A549 (cell line): ENCODE measurements at regions not wholly inside any gene's neighbourhood (a gene's known extent, or its start where the extent isn't known, plus 50 kb on each side); places are given as distances from the start of the nearest gene placed in this dataset.
A peak's percentile ranks its signal among the peaks of the same experiment; 100 is the strongest.

Source experiments
- ATAC-seq, 2 experiments: fragments of 200-7000 bp in 1 of 2; fragments of >200 bp in 1 of 2; cut with Nextera tagmentation in 1 of 2; cut with Tn5 transposase in 1 of 2; 3 replicates each; pipeline versions ENCODE4 v1.8.0 to v1.9.1; 2018 to 2020; ENCODE audit warnings: mild to moderate bottlenecking in 1 of 2, moderate library complexity in 1 of 2
- CTCF ChIA-PET: fragments of 300-600 bp; sonication (Branson Sonifier 250); formaldehyde crosslinking; extraction: SDS; loops from one replicate; lab custom pipeline; 2021; ENCODE audit warnings: antibody characterized with exemption, inconsistent platforms; lab: Yijun Ruan, JAX
- POLR2A ChIA-PET: fragments of 350-600 bp; formaldehyde crosslinking; extraction: SDS; loops from one replicate; lab custom pipeline; 2021; ENCODE audit warnings: antibody characterized with exemption, inconsistent platforms; lab: Yijun Ruan, JAX
- DNase-seq, 2 experiments: peaks; one replicate each; pipeline versions ENCODE4 v3.0.0 to v3.0.0-alpha.2; 2011 to 2016; ENCODE audit warnings: low read depth in 1 of 2, low spot score in 1 of 2
- FAIRE-seq: peaks from 2 replicates; lab custom pipeline; 2011; peaks lifted over from hg19 to GRCh38; lab: Jason Lieb, UNC
- H3K27ac ChIP-seq, 2 experiments: fragments of >200 bp; sonication (Bioruptor Twin); formaldehyde crosslinking; 3 replicates each; pipeline ENCODE4 v1.5.1; 2016 to 2017
- H3K4me1 ChIP-seq: fragments of >200 bp; sonication (Bioruptor Twin); formaldehyde crosslinking; 3 replicates; pipeline ENCODE4 v1.6.1; 2016
- H3K4me2 ChIP-seq: fragments of >200 bp; sonication (Bioruptor Twin); formaldehyde crosslinking; 3 replicates; pipeline ENCODE4 v1.6.1; 2016
- H3K4me3 ChIP-seq: fragments of >200 bp; sonication (Bioruptor Twin); formaldehyde crosslinking; 3 replicates; pipeline ENCODE4 v1.5.1; 2016
- H3K9me3 ChIP-seq: fragments of >200 bp; sonication (Bioruptor Twin); formaldehyde crosslinking; 3 replicates; pipeline ENCODE4 v1.6.1; 2016
- ATOH8 ChIP-seq: fragments of 250-450 bp; sonication (Bioruptor Pico); IDR thresholded peaks from 2 replicates; pipeline ENCODE4 v1.5.0; 2020; ENCODE audit warnings: low read depth, mild to moderate bottlenecking, moderate library complexity
- BHLHE40 ChIP-seq: IDR thresholded peaks from 2 replicates; pipeline ENCODE4 v1.6.1; 2012; ENCODE audit warnings: low read depth, low read length, inconsistent platforms
- CBX2 ChIP-seq: fragments of 200-600 bp; sonication (generic); IDR thresholded peaks from 2 replicates; pipeline ENCODE4 v1.6.1; 2016; ENCODE audit warnings: low read depth, mild to moderate bottlenecking, borderline replicate concordance
- CBX8 ChIP-seq: fragments of 200-600 bp; sonication (generic); IDR thresholded peaks from 2 replicates; pipeline ENCODE4 v1.6.1; 2016
- CTCF ChIP-seq: fragments of >200 bp; sonication (Bioruptor Twin); formaldehyde crosslinking; IDR thresholded peaks from 3 replicates; pipeline ENCODE4 v1.5.1; 2016
- E2F6 ChIP-seq: IDR thresholded peaks from 2 replicates; pipeline ENCODE4 v1.6.1; 2012; ENCODE audit warnings: low read depth, borderline replicate concordance
- EHF ChIP-seq: fragments of 250-450 bp; sonication (Bioruptor Pico); IDR thresholded peaks from 2 replicates; pipeline ENCODE4 v1.5.0; 2020; ENCODE audit warnings: mild to moderate bottlenecking
- EHMT2 ChIP-seq: fragments of 200-600 bp; sonication (generic); IDR thresholded peaks from 2 replicates; pipeline ENCODE4 v1.6.1; 2016; ENCODE audit warnings: antibody characterized with exemption, low read depth, mild to moderate bottlenecking, moderate library complexity
- EP300 ChIP-seq, 2 experiments: fragments of >200 bp; sonication (Bioruptor Twin); formaldehyde crosslinking; IDR thresholded peaks; 2 replicates in 1 of 2; 3 replicates in 1 of 2; pipeline ENCODE4 v1.6.1; 2016 to 2017
- ESRRA ChIP-seq: fragments of 150-350 bp; IDR thresholded peaks from 2 replicates; pipeline ENCODE4 v1.6.1; 2014; ENCODE audit warnings: mild to moderate bottlenecking, low read length, borderline replicate concordance
- HOXA7 ChIP-seq: fragments of 250-450 bp; sonication (Bioruptor Pico); IDR thresholded peaks from 2 replicates; pipeline ENCODE4 v1.5.0; 2020; ENCODE audit warnings: mild to moderate bottlenecking, moderate library complexity
- HOXB13 ChIP-seq: fragments of 250-450 bp; sonication (Bioruptor Pico); IDR thresholded peaks from 2 replicates; pipeline ENCODE4 v1.5.0; 2020; ENCODE audit warnings: low read depth, mild to moderate bottlenecking, moderate library complexity
- HOXB5 ChIP-seq: fragments of 250-450 bp; sonication (Bioruptor Pico); IDR thresholded peaks from 2 replicates; pipeline ENCODE4 v1.5.0; 2020; ENCODE audit warnings: mild to moderate bottlenecking, moderate library complexity
- JUNB ChIP-seq: fragments of >200 bp; sonication (Bioruptor Twin); formaldehyde crosslinking; IDR thresholded peaks from 2 replicates; pipeline ENCODE4 v1.6.1; 2016
- MAFK ChIP-seq: fragments of 450-650 bp; IDR thresholded peaks from 2 replicates; pipeline ENCODE4 v1.6.1; 2014; ENCODE audit not compliant: partially characterized antibody
- MAX ChIP-seq: IDR thresholded peaks from 2 replicates; pipeline ENCODE4 v1.6.1; 2012
- MAZ ChIP-seq: fragments of 150-350 bp; IDR thresholded peaks from 2 replicates; pipeline ENCODE4 v1.6.1; 2014; ENCODE audit warnings: antibody characterized with exemption, low read depth, low read length, borderline replicate concordance
- NFE2L2 ChIP-seq: fragments of 150-350 bp; conservative IDR thresholded peaks from 2 replicates; pipeline ENCODE4 v1.6.1; 2014; ENCODE audit warnings: low read length
- NPAS2 ChIP-seq: fragments of 250-450 bp; sonication (Bioruptor Pico); IDR thresholded peaks from 2 replicates; pipeline ENCODE4 v1.8.0; 2022; ENCODE audit warnings: mild to moderate bottlenecking, moderate library complexity, borderline replicate concordance
- NR3C1 ChIP-seq: fragments of >200 bp; sonication (Bioruptor Twin); formaldehyde crosslinking; IDR thresholded peaks from 3 replicates; pipeline ENCODE4 v1.6.1; 2017
- POLR2AphosphoS2 ChIP-seq: conservative IDR thresholded peaks from 2 replicates; pipeline ENCODE4 v1.6.1; 2012; ENCODE audit warnings: low read length, improper control_type of control experiment, inconsistent platforms
- SMC3 ChIP-seq: fragments of >200 bp; sonication (Bioruptor Twin); formaldehyde crosslinking; IDR thresholded peaks from 3 replicates; pipeline ENCODE4 v1.6.1; 2018; ENCODE audit warnings: inconsistent platforms
- SREBF2 ChIP-seq: fragments of 450-650 bp; IDR thresholded peaks from 2 replicates; pipeline ENCODE4 v1.6.1; 2014; ENCODE audit warnings: mild to moderate bottlenecking, moderate library complexity
- TFCP2L1 ChIP-seq: fragments of 250-450 bp; sonication (Bioruptor Pico); IDR thresholded peaks from 2 replicates; pipeline ENCODE4 v1.5.0; 2021; ENCODE audit warnings: mild to moderate bottlenecking
- USF2 ChIP-seq: fragments of 450-650 bp; IDR thresholded peaks from 2 replicates; pipeline ENCODE4 v1.6.1; 2014; ENCODE audit warnings: antibody characterized with exemption
- ZNF302 ChIP-seq: fragments of 250-450 bp; sonication (Bioruptor Pico); IDR thresholded peaks from 2 replicates; pipeline ENCODE4 v1.9.0; 2021; ENCODE audit warnings: inconsistent platforms, mild to moderate bottlenecking, moderate library complexity
- ZSCAN20 ChIP-seq: fragments of 250-450 bp; sonication (Bioruptor Pico); IDR thresholded peaks from 2 replicates; pipeline ENCODE4 v1.8.0; 2022; ENCODE audit warnings: mild to moderate bottlenecking, moderate library complexity
- WGBS: methylation state at CpG from one replicate; pipeline ENCODE4 v1.1.6; 2017; ENCODE audit errors: missing lambda C conversion rate; 5-methylcytosine and 5-hydroxymethylcytosine counted together
- TF ChIP-seq, protein P1 (sequence below): fragments of 200-600 bp; sonication (generic); IDR thresholded peaks from 2 replicates; pipeline ENCODE4 v1.6.1; 2016; ENCODE audit warnings: antibody characterized with exemption, mild to moderate bottlenecking, moderate library complexity

DNA sequence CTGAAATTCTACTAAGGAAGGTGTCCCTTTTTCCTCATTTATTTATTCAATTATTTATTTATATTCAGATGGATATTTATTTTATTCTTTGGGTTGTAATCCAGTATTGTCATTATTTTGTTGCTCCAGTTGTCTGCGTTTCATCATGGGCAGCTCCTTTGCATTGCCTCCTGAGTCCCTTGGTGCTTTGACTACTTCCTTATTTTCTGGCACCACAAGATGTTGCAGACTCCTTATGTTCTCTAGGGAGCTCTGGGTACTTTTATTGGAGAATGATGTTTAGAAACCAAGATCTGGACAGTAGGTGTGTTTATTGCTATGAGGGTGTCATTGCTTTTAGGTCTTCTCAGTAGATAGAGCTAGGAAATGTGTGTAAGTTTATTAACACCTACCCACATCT, 59.9 kb upstream of the ERRFI1 start:
- no peak for FAIRE-seq
- Histone ChIP-seq H3K27ac (peak overlapping the region; percentile 21 to 41; a peak in 1 of 6 replicates), H3K4me3 (no peak overlapping the region), H3K9me3 (peaks cover 13% of the 10 kb centered on the region; the same call in 2 of the 3 replicates), H3K4me1 (peaks cover 44% of the 10 kb centered on the region), H3K4me2 (no peak overlapping the region)
- TF ChIP-seq, protein P1, sequence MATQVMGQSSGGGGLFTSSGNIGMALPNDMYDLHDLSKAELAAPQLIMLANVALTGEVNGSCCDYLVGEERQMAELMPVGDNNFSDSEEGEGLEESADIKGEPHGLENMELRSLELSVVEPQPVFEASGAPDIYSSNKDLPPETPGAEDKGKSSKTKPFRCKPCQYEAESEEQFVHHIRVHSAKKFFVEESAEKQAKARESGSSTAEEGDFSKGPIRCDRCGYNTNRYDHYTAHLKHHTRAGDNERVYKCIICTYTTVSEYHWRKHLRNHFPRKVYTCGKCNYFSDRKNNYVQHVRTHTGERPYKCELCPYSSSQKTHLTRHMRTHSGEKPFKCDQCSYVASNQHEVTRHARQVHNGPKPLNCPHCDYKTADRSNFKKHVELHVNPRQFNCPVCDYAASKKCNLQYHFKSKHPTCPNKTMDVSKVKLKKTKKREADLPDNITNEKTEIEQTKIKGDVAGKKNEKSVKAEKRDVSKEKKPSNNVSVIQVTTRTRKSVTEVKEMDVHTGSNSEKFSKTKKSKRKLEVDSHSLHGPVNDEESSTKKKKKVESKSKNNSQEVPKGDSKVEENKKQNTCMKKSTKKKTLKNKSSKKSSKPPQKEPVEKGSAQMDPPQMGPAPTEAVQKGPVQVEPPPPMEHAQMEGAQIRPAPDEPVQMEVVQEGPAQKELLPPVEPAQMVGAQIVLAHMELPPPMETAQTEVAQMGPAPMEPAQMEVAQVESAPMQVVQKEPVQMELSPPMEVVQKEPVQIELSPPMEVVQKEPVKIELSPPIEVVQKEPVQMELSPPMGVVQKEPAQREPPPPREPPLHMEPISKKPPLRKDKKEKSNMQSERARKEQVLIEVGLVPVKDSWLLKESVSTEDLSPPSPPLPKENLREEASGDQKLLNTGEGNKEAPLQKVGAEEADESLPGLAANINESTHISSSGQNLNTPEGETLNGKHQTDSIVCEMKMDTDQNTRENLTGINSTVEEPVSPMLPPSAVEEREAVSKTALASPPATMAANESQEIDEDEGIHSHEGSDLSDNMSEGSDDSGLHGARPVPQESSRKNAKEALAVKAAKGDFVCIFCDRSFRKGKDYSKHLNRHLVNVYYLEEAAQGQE: no peak
- no peak for TF ChIP-seq NPAS2 (CRISPR knock-in tag)
- TF ChIP-seq HOXA7: no peak
- TF ChIP-seq HOXB13 (CRISPR knock-in tag): no peak
- no peak for TF ChIP-seq CTCF
- TF ChIP-seq SREBF2: no peak
- TF ChIP-seq MAX: no peak
- no peak for TF ChIP-seq SMC3
- TF ChIP-seq USF2: no peak
- TF ChIP-seq E2F6: no peak
- TF ChIP-seq NR3C1: no peak
- no peak for TF ChIP-seq ESRRA
- TF ChIP-seq EP300 (IDR thresholded peaks at IDR 0.05): no peak
- no peak for TF ChIP-seq EHMT2
- TF ChIP-seq TFCP2L1 (CRISPR knock-in tag): no peak
- no peak for TF ChIP-seq JUNB
- no peak for TF ChIP-seq HOXB5
- TF ChIP-seq ATOH8 (CRISPR knock-in tag): no peak
- CTCF ChIA-PET: interaction anchor here (0.9 kb wide), 1 partner anchor 54 kb away, joined by 3 read pairs; no protein-coding TSS in a partner anchor
- 97% methylated on average over 1 of the region's 1 CpG for WGBS
- POLR2A ChIA-PET: no interaction called here
- no peak for DNase-seq
- no peak for ATAC-seq

GRCh38 chr1:8084913-8085312, 58.8 kb upstream of the ERRFI1 start:
- TF ChIP-seq BHLHE40 (no peak), ATOH8 (CRISPR knock-in tag) (no peak), EHMT2 (no peak), ESRRA (no peak), CBX2 (no peak), NFE2L2 (no peak), HOXB13 (CRISPR knock-in tag) (no peak), ZNF302 (CRISPR knock-in tag) (no peak), ZSCAN20 (CRISPR knock-in tag) (no peak), EHF (CRISPR knock-in tag) (no peak), MAFK (no peak), MAZ (no peak), E2F6 (no peak), POLR2AphosphoS2 (no peak), CBX8 (no peak), MAX (no peak)
- ChIA-PET CTCF (interaction anchor here (0.5 kb wide), 1 partner anchor 29 kb away, joined by 3 read pairs; no protein-coding TSS in a partner anchor), POLR2A (no interaction called here)
- Histone ChIP-seq H3K27ac (peak overlapping the region; percentile 83 to 88), H3K4me3 (no peak overlapping the region), H3K4me2 (no peak overlapping the region), H3K9me3 (peaks cover 13% of the 10 kb centered on the region; the same call in 2 of the 3 replicates), H3K4me1 (peaks cover 32% of the 10 kb centered on the region)
- DNase-seq (no peak), FAIRE-seq (no peak), ATAC-seq (no peak)
- WGBS: 93% methylated on average over 6 of the region's 6 CpGs
